Nephron progenitor cell (in vitro differentiated cells): ENCODE measurements at regions not wholly inside any gene's neighbourhood (a gene's known extent, or its start where the extent isn't known, plus 50 kb on each side); places are given as distances from the start of the nearest gene placed in this dataset.

ENCODE experiments used
- DNase-seq: peaks from one replicate; pipeline ENCODE4 v3.0.0; 2021
- H3K27ac Mint-ChIP-seq: 2 replicates; pipeline ENCODE4 v1.8.0; 2021; ENCODE audit warnings: mild to moderate bottlenecking, moderate library complexity, mixed read lengths
- H3K27me3 Mint-ChIP-seq: 2 replicates; pipeline ENCODE4 v1.8.0; 2021; ENCODE audit warnings: mild to moderate bottlenecking, low read depth, mixed read lengths; ENCODE audit not compliant: poor library complexity
- H3K36me3 Mint-ChIP-seq: 2 replicates; pipeline ENCODE4 v1.8.0; 2021; ENCODE audit warnings: low read depth, mixed read lengths
- H3K4me1 Mint-ChIP-seq: 2 replicates; pipeline ENCODE4 v1.8.0; 2021; ENCODE audit warnings: mixed read lengths
- H3K4me3 Mint-ChIP-seq: 2 replicates; pipeline ENCODE4 v1.8.0; 2021; ENCODE audit warnings: mild to moderate bottlenecking, moderate library complexity, mixed read lengths
- H3K9me3 Mint-ChIP-seq: 2 replicates; pipeline ENCODE4 v1.8.0; 2021; ENCODE audit warnings: mild to moderate bottlenecking, moderate library complexity, mixed read lengths
- CTCF ChIP-seq: fragments of 200-600 bp; sonication (generic); IDR thresholded peaks from 2 replicates; pipeline ENCODE4 v1.5.0; 2021; ENCODE audit warnings: antibody characterized with exemption

- Mint-ChIP-seq H3K4me1 (peaks cover 76% of the 10 kb centered on the region), H3K27me3 (peaks cover 7% of the 10 kb centered on the region)
- DNase-seq = no peak
Measured at GRCh38 chr1:229058111-229058561, 212.8 kb upstream of the RAB4A start.

GRCh38 chr1:229058729-229059128, 212.2 kb upstream of the RAB4A start:
- peak; percentile 30 for DNase-seq
- peaks cover 75% of the 10 kb centered on the region for H3K4me1 Mint-ChIP-seq
- no peak for TF ChIP-seq CTCF
- H3K36me3 Mint-ChIP-seq = no peaks in the 10 kb centered on the region
- H3K9me3 Mint-ChIP-seq = no peaks in the 10 kb centered on the region
- no peak overlapping the region for H3K27ac Mint-ChIP-seq
- H3K27me3 Mint-ChIP-seq = peaks cover 10% of the 10 kb centered on the region
- H3K4me3 Mint-ChIP-seq = no peak overlapping the region

More at GRCh38 chr1:229058111-229058561, 212.8 kb upstream of the RAB4A start:
- peaks cover 4% of the 10 kb centered on the region for H3K9me3 Mint-ChIP-seq
- TF ChIP-seq CTCF = no peak
- no peak overlapping the region for H3K4me3 Mint-ChIP-seq
- peaks cover 3% of the 10 kb centered on the region for H3K36me3 Mint-ChIP-seq
- no peak overlapping the region for H3K27ac Mint-ChIP-seq

GRCh38 chr1:229059671-229060539, 211.0 kb upstream of the RAB4A start:
- peaks cover 10% of the 10 kb centered on the region for H3K27me3 Mint-ChIP-seq
- no peak overlapping the region for H3K4me3 Mint-ChIP-seq
- peaks cover 78% of the 10 kb centered on the region for H3K4me1 Mint-ChIP-seq
- H3K9me3 Mint-ChIP-seq = no peaks in the 10 kb centered on the region
- TF ChIP-seq CTCF = no peak
- DNase-seq = no peak
- H3K36me3 Mint-ChIP-seq = no peaks in the 10 kb centered on the region
- H3K27ac Mint-ChIP-seq = peak overlapping the region; percentile 28

- H3K27me3 Mint-ChIP-seq = peaks cover 15% of the 10 kb centered on the region
- no peaks in the 10 kb centered on the region for H3K9me3 Mint-ChIP-seq
- no peak for TF ChIP-seq CTCF
- no peak overlapping the region for H3K27ac Mint-ChIP-seq
- DNase-seq = no peak
- no peak overlapping the region for H3K4me3 Mint-ChIP-seq
- no peaks in the 10 kb centered on the region for H3K36me3 Mint-ChIP-seq
- peaks cover 62% of the 10 kb centered on the region for H3K4me1 Mint-ChIP-seq
Measured at GRCh38 chr1:229062135-229062534, 208.8 kb upstream of the RAB4A start.

- Mint-ChIP-seq H3K4me1 (peaks cover 56% of the 10 kb centered on the region), H3K4me3 (no peak overlapping the region), H3K36me3 (no peaks in the 10 kb centered on the region), H3K27ac (no peak overlapping the region), H3K9me3 (no peaks in the 10 kb centered on the region), H3K27me3 (peaks cover 15% of the 10 kb centered on the region)
- no peak for DNase-seq
- no peak for TF ChIP-seq CTCF
Measured at GRCh38 chr1:229063154-229063773, 207.6 kb upstream of the RAB4A start.
